DMS153 treated with DMSO at 0.1 percent for 48 hours (cell line): ENCODE measurements at regions not wholly inside any gene's neighbourhood (a gene's known extent, or its start where the extent isn't known, plus 50 kb on each side); places are given as distances from the start of the nearest gene placed in this dataset.

Experiments used
- DNase-seq: peaks from one replicate; lab custom pipeline; 2025; ENCODE audit not compliant: unreplicated experiment; lab: John Stamatoyannopoulos, UW

- no peak for DNase-seq
Measured at GRCh38 chr6:40973304-40973703, 65.7 kb downstream of the UNC5CL start.

DNA sequence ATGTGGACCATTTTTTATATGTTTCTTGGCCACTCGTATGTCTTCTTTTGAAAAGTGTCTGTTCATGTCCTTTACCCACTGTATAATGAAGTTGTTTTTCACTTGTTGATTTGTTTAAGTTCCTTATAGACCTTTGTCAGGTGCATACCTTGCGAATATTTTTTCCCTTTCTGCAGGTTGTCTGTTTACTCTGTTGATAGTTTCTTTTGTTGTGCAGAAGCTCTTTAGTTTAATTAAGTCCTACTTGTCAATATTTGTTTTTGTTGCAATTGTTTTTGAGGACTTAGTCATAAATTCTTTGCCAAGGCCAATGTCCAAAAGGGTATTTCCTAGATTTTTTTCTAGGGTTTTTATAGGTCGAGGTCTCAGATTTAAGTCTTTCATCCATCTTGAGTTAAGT lies 66.2 kb downstream of the UNC5CL start:
- DNase-seq, result no peak

DNA sequence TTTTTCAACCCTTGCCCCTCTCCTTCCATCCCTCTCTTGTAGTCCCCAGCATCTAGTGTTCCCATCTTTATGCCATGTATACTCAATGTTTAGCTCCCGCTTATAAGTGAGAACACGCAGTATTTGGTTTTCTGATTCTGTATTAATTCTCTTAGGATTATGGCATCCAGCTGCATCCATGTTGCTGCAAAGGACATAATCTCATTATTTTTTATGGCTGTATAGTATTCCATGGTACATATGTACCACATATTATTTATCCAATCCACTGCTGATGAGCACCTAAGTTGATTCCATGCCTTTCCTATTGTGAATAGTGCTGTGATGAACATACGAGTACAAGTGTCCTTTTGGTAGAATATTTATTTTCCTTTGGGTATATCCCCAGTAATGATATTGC lies 66.8 kb downstream of the UNC5CL start:
- no peak for DNase-seq

GRCh38 chr6:40968620-40969164 lies 70.3 kb downstream of the UNC5CL start:
- DNase-seq, result no peak

DNA sequence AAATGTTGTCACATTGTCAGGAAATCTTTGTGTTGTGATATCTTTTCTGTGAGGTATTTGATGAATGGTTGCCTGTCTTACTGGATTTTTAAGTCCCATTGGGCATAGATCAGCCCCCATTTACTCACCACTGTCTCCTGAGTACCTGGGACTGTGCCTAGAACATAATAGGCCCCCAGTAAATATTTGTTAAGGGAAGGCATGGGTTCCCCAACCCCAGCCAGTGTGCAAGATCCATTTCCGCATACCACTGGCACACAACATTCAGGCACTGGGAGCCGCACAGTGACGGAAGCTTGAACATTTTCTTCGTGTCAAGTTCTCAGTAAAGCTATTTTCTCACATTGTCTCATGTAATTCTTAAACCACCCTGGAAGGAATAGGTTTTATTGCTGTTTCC lies 72.2 kb downstream of the UNC5CL start:
- no peak for DNase-seq

GRCh38 chr6:40965046-40965445 lies 74.0 kb downstream of the UNC5CL start:
- no peak for DNase-seq

- DNase-seq, result no peak
Measured at GRCh38 chr6:40963019-40963418, 76.0 kb downstream of the UNC5CL start.

- no peak for DNase-seq
Measured at GRCh38 chr6:40962241-40962640, 76.8 kb downstream of the UNC5CL start.

- no peak for DNase-seq
Measured at GRCh38 chr6:40961831-40962230, 77.2 kb downstream of the UNC5CL start.

GRCh38 chr6:40960742-40961430 lies 78.1 kb downstream of the UNC5CL start:
- DNase-seq, result peak; percentile 9

DNA sequence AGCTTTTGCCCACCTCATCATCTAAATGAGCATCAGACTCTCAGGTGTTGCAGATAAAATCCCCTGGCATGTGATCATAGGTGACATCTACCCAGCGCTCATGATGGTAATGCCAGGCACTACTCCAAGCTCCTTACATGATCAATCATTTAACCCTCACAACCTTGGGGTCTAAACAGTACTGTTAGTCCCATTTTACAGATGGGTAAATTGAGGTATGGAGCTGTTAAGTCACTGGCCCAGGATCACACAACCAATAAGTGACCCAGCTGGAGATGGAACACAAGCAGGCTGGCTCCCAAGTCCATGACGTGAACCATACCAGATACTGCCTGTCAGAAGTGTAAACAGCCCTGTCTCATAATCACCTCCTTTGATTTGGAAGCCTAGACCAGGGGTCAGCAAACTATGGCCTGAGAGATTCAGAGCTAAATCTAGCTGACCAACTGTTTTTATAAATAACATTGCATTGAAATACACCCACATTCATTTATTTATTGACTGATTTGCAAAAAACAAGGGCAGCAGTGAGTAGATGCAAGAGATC lies 79.2 kb downstream of the UNC5CL start:
- no peak for DNase-seq

DNA sequence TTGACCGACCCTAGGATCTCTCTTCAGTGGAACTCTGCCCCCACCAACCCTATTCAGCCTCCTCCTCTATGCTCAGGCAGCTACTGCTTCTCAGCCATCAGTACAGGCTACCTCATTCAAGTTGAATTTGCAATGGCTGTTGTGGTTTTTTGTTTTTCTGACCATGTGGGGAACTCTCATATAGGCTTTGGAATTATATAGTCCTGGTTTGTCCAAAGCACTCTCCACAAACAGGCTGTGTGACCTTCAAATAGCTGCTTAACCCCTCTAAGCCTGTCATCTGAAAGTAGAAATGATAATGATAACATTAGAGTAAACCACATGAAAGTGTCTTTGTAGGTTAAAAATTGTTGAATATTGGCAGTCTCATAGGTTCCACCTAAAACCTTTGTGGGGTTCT lies 80.3 kb downstream of the UNC5CL start:
- DNase-seq, result no peak

DNA sequence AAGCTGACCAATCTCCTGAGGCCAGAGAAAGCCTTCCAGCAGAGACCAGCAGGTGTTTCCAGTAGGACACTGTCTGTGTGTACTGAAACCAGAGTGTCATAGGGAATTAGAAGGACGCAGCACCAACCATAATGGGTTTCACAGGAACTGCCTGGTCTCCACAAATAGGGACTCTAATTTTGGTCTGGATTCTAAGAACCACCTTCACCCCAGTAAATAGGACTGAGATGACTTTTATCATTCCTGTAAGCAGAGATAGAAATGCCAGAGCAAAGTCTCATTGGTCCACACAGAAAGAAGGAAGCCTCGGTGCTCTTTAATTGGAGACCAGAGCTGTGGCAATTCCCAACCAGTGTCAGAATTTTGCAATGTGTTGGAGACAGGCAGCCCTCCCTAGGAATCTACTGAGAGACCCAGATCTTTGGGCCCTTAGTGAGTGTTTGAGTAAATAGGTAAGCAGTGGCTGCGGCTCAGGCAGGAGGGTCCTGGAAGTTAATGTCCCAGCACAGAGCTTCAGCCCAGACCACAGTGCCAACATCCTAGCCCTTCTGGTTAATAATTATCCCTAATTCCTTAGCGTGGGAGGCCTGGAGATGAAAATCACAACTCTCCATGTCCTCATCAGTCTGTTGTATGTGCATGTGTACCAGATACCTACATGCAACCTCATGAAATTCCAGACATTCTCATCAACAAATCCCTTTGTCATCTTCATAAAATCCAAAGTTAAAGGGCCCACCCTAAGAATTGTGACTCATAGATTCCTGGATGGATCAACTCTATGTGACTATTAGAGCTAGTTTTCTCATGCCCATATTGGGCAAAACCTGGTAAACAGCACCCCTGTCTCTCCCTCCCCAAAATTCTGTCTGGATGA lies 81.2 kb downstream of the UNC5CL start:
- DNase-seq, result no peak

DNA sequence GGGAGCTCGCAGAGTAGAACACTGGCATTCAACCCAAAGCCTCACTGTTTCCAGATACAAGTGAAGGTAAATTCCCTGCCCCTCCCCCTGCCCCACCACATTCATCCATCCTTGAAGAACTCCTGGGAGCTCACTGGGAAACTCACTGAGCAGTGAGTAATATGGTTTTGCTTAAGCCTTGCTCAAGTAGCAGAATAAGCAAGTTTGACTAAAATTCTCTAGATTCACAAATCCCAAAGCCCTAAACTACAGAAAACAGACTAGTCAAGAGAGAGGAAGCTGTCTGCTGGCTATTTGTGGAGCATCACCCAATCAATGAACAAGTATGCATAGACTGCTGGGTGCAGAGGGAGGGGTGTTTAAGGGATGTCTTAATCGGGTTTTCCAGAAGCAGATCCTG lies 82.1 kb downstream of the UNC5CL start:
- DNase-seq, result no peak

- DNase-seq, result no peak
Measured at GRCh38 chr6:40955178-40955545, 83.9 kb downstream of the UNC5CL start.

DNA sequence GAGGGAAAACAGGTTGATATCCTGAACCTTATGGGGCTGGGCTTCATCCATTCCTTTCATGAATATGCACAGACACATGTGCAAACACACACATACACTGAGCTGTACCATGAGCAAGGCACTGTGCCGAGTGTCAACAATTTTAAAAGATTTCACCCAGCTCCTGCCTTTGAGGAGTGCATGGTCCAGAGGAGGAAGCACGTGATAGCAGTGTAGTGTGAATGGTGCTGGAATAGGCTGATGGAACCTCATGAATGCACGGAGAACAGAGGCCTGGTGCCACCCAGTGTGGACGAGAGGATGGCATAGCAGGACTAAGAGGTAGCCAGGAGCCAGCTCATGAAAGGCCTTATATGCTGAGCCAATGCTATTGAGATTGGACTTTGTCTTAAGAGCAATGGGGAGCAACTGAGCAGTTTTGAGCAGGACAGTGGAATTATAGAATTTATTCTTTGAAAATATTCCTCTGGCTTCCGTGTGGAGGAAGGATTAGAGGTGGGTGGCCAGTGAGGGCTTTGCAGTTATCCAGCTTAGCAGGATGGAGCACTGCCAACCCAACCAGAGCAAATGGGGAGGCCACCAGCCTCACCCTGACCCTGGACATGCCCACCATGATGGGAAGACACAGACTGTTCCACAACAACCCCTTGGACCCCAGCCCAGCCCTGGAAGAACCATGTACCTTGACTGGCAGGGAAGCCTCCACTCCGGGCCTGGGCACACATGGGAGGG lies 84.4 kb downstream of the UNC5CL start:
- DNase-seq, result no peak

- no peak for DNase-seq
Measured at GRCh38 chr6:40953486-40953885, 85.5 kb downstream of the UNC5CL start.

DNA sequence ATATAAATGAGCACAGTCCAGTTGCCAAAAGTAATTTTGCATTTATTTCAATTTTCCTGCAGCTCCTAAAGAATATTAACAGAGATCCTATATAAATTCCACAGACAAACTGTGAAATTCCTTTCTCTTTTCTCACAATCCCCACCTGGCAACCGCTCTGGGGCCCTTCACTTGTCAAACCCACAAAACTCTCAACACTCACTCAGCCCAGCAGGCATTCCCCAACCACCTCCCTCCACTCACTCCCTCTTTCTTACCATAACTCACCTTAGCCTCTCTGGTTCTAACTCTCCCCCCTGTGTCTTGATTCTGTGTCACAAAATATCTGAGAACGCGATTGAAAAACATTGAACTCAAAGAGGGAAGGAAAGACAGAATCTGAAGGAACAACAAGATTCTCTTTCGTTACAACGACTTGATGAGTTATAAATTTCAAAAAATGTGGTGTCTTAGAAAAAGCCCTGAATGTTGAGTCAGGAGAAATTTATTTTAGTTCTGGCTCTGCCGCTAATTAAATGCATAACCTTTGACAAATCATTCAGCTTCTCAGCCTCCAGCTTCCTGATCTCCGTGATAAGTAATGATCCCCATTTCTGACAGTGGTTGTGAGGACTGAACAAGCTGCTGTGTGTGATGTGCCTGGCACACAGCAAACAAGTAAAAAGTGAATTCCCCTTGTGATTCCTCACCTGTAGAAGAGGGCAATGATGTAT lies 87.9 kb downstream of the UNC5CL start:
- DNase-seq, result no peak

DNA sequence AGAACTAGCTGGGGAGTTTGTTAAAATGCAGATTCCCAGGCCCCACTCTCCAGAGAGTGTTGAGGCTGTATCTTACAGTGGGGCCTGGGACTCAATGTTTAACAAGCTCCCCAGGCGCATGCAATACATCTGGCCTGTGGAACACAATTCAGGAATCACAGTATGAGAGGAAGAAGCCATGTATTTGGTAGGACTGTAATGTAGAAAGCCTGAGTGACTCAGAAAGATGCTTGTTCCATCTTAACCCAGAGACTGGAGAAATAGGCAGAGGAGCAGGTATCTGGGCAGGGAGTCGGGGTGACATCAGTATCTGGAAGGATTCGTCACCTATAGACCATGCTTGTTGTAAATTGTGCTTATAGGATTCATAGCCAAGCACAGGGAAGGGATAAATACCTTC lies 90.5 kb downstream of the UNC5CL start:
- DNase-seq, result no peak

DNA sequence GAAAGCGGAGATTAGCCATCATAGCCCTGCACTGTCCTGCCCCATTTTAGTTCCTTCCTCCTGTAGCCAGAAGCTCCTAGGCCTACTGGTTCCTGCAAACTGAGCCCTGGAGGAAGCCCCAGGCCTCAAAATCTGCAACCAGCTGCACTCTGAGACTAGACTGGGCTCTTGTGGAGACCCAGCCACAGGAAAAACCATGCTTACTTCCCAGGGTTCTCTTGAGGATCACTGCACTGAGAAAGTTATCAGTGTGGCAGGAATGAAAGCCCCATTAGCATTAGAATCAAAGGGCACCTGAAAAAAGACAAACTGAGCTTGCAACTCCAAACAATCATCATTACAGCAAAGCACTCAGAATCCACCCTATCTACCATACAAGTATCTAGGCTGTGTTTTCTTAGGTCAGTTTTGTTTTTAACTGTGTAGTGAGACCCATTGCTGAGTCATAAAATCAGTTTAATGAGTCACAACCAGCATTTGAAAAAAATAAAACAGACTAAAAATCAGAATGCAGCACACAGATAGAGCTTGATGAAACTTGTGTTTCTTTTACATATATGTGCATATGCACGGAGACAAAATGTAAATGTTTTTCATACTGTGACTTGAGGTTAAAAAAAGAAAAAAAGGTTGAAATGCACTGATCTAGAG lies 91.0 kb downstream of the UNC5CL start:
- no peak for DNase-seq
